ENCODE measurements at regions not wholly inside any gene's neighbourhood (a gene's known extent, or its start where the extent isn't known, plus 50 kb on each side); places are given as distances from the start of the nearest gene placed in this dataset.

GRCh38 chr2:60064687-60065389 is 488.6 kb downstream of the BCL11A start:
- Histone ChIP-seq H3K27me3 (ENCODE audit: control insufficient read depth in 1 of 2, insufficient read depth in 2 of 2, low read length in 2 of 2) (no peaks in the 10 kb centered on the region), H3K27ac (ENCODE audit: low read depth, low read length) (no peak overlapping the region), H3K9me3 (ENCODE audit: low read length) (no peaks in the 10 kb centered on the region), H3K9ac (ENCODE audit: low read length) (no peak overlapping the region), H3K4me1 (ENCODE audit: insufficient read depth, low read length) (no peaks in the 10 kb centered on the region), H3K4me3 (ENCODE audit: low read depth in 1 of 2, low read length in 2 of 2) (no peak overlapping the region), H3K36me3 (ENCODE audit: insufficient read depth, low read length) (no peaks in the 10 kb centered on the region)

GRCh38 chr2:60058781-60059180 is 494.7 kb downstream of the BCL11A start:
- Histone ChIP-seq H3K9me3 (ENCODE audit: low read length) (no peaks in the 10 kb centered on the region), H3K27ac (ENCODE audit: low read depth, low read length) (no peak overlapping the region), H3K4me3 (ENCODE audit: low read depth in 1 of 2, low read length in 2 of 2) (no peak overlapping the region), H3K4me1 (ENCODE audit: insufficient read depth, low read length) (no peaks in the 10 kb centered on the region), H3K27me3 (ENCODE audit: control insufficient read depth in 1 of 2, insufficient read depth in 2 of 2, low read length in 2 of 2) (no peaks in the 10 kb centered on the region), H3K9ac (ENCODE audit: low read length) (no peak overlapping the region), H3K36me3 (ENCODE audit: insufficient read depth, low read length) (no peaks in the 10 kb centered on the region)

GRCh38 chr2:60054571-60055340 is 498.7 kb downstream of the BCL11A start:
- Histone ChIP-seq H3K27ac (ENCODE audit: low read depth, low read length) (no peak overlapping the region), H3K4me3 (ENCODE audit: low read depth in 1 of 2, low read length in 2 of 2) (no peak overlapping the region)

GRCh38 chr2:60053791-60054190 is 499.7 kb downstream of the BCL11A start:
- H3K4me3 ChIP-seq (ENCODE audit: low read depth in 1 of 2, low read length in 2 of 2) = no peak overlapping the region
- H3K9ac ChIP-seq (ENCODE audit: low read length) = no peak overlapping the region
- no peaks in the 10 kb centered on the region for H3K9me3 ChIP-seq (ENCODE audit: low read length)
- H3K4me1 ChIP-seq (ENCODE audit: insufficient read depth, low read length) = no peaks in the 10 kb centered on the region
- no peaks in the 10 kb centered on the region for H3K27me3 ChIP-seq (ENCODE audit: control insufficient read depth in 1 of 2, insufficient read depth in 2 of 2, low read length in 2 of 2)
- no peaks in the 10 kb centered on the region for H3K36me3 ChIP-seq (ENCODE audit: insufficient read depth, low read length)
- no peak overlapping the region for H3K27ac ChIP-seq (ENCODE audit: low read depth, low read length)

More at GRCh38 chr2:60054571-60055340, 498.7 kb downstream of the BCL11A start:
- H3K4me1 ChIP-seq (ENCODE audit: insufficient read depth, low read length) = no peaks in the 10 kb centered on the region
- H3K9me3 ChIP-seq (ENCODE audit: low read length) = no peaks in the 10 kb centered on the region
- no peaks in the 10 kb centered on the region for H3K27me3 ChIP-seq (ENCODE audit: control insufficient read depth in 1 of 2, insufficient read depth in 2 of 2, low read length in 2 of 2)
- no peaks in the 10 kb centered on the region for H3K36me3 ChIP-seq (ENCODE audit: insufficient read depth, low read length)
- H3K9ac ChIP-seq (ENCODE audit: low read length) = no peak overlapping the region

- H3K27ac ChIP-seq (ENCODE audit: low read depth, low read length) = no peak overlapping the region
- H3K4me3 ChIP-seq (ENCODE audit: low read depth in 1 of 2, low read length in 2 of 2) = no peak overlapping the region
- no peaks in the 10 kb centered on the region for H3K36me3 ChIP-seq (ENCODE audit: insufficient read depth, low read length)
- H3K9ac ChIP-seq (ENCODE audit: low read length) = no peak overlapping the region
- H3K27me3 ChIP-seq (ENCODE audit: control insufficient read depth in 1 of 2, insufficient read depth in 2 of 2, low read length in 2 of 2) = no peaks in the 10 kb centered on the region
- H3K9me3 ChIP-seq (ENCODE audit: low read length) = no peaks in the 10 kb centered on the region
- no peaks in the 10 kb centered on the region for H3K4me1 ChIP-seq (ENCODE audit: insufficient read depth, low read length)
Observed at GRCh38 chr2:60052601-60053000, 500.9 kb downstream of the BCL11A start.

- no peak overlapping the region for H3K9ac ChIP-seq (ENCODE audit: low read length)
- no peak overlapping the region for H3K27ac ChIP-seq (ENCODE audit: low read depth, low read length)
Observed at GRCh38 chr2:60051991-60052390, 501.5 kb downstream of the BCL11A start.

GRCh38 chr2:60047944-60048525 is 505.4 kb downstream of the BCL11A start:
- H3K27ac ChIP-seq (ENCODE audit: low read depth, low read length) = no peak overlapping the region
- H3K4me3 ChIP-seq (ENCODE audit: low read depth in 1 of 2, low read length in 2 of 2) = no peak overlapping the region
- H3K36me3 ChIP-seq (ENCODE audit: insufficient read depth, low read length) = no peaks in the 10 kb centered on the region
- H3K9ac ChIP-seq (ENCODE audit: low read length) = no peak overlapping the region
- H3K4me1 ChIP-seq (ENCODE audit: insufficient read depth, low read length) = no peaks in the 10 kb centered on the region
- H3K27me3 ChIP-seq (ENCODE audit: control insufficient read depth in 1 of 2, insufficient read depth in 2 of 2, low read length in 2 of 2) = no peaks in the 10 kb centered on the region
- no peaks in the 10 kb centered on the region for H3K9me3 ChIP-seq (ENCODE audit: low read length)

More at GRCh38 chr2:60051991-60052390, 501.5 kb downstream of the BCL11A start:
- Histone ChIP-seq H3K4me1 (ENCODE audit: insufficient read depth, low read length) (no peaks in the 10 kb centered on the region), H3K27me3 (ENCODE audit: control insufficient read depth in 1 of 2, insufficient read depth in 2 of 2, low read length in 2 of 2) (no peaks in the 10 kb centered on the region), H3K36me3 (ENCODE audit: insufficient read depth, low read length) (no peaks in the 10 kb centered on the region), H3K4me3 (ENCODE audit: low read depth in 1 of 2, low read length in 2 of 2) (no peak overlapping the region), H3K9me3 (ENCODE audit: low read length) (no peaks in the 10 kb centered on the region)

GRCh38 chr2:60047347-60047746 is 506.1 kb downstream of the BCL11A start:
- no peaks in the 10 kb centered on the region for H3K4me1 ChIP-seq (ENCODE audit: insufficient read depth, low read length)
- no peaks in the 10 kb centered on the region for H3K36me3 ChIP-seq (ENCODE audit: insufficient read depth, low read length)
- H3K9me3 ChIP-seq (ENCODE audit: low read length) = no peaks in the 10 kb centered on the region
- no peaks in the 10 kb centered on the region for H3K27me3 ChIP-seq (ENCODE audit: control insufficient read depth in 1 of 2, insufficient read depth in 2 of 2, low read length in 2 of 2)
- no peak overlapping the region for H3K4me3 ChIP-seq (ENCODE audit: low read depth in 1 of 2, low read length in 2 of 2)
- H3K9ac ChIP-seq (ENCODE audit: low read length) = no peak overlapping the region
- H3K27ac ChIP-seq (ENCODE audit: low read depth, low read length) = no peak overlapping the region

- Histone ChIP-seq H3K27ac (ENCODE audit: low read depth, low read length) (no peak overlapping the region), H3K4me1 (ENCODE audit: insufficient read depth, low read length) (no peaks in the 10 kb centered on the region), H3K36me3 (ENCODE audit: insufficient read depth, low read length) (no peaks in the 10 kb centered on the region), H3K27me3 (ENCODE audit: control insufficient read depth in 1 of 2, insufficient read depth in 2 of 2, low read length in 2 of 2) (no peaks in the 10 kb centered on the region), H3K4me3 (ENCODE audit: low read depth in 1 of 2, low read length in 2 of 2) (no peak overlapping the region), H3K9ac (ENCODE audit: low read length) (no peak overlapping the region), H3K9me3 (ENCODE audit: low read length) (no peaks in the 10 kb centered on the region)
Observed at GRCh38 chr2:60046529-60046928, 506.9 kb downstream of the BCL11A start.

GRCh38 chr2:60045456-60045855 is 508.0 kb downstream of the BCL11A start:
- no peaks in the 10 kb centered on the region for H3K9me3 ChIP-seq (ENCODE audit: low read length)
- no peak overlapping the region for H3K4me3 ChIP-seq (ENCODE audit: low read depth in 1 of 2, low read length in 2 of 2)
- H3K27me3 ChIP-seq (ENCODE audit: control insufficient read depth in 1 of 2, insufficient read depth in 2 of 2, low read length in 2 of 2) = no peaks in the 10 kb centered on the region
- no peaks in the 10 kb centered on the region for H3K36me3 ChIP-seq (ENCODE audit: insufficient read depth, low read length)
- H3K9ac ChIP-seq (ENCODE audit: low read length) = no peak overlapping the region
- no peak overlapping the region for H3K27ac ChIP-seq (ENCODE audit: low read depth, low read length)
- no peaks in the 10 kb centered on the region for H3K4me1 ChIP-seq (ENCODE audit: insufficient read depth, low read length)

GRCh38 chr2:60044484-60044883 is 509.0 kb downstream of the BCL11A start:
- Histone ChIP-seq H3K9me3 (ENCODE audit: low read length) (no peaks in the 10 kb centered on the region), H3K36me3 (ENCODE audit: insufficient read depth, low read length) (no peaks in the 10 kb centered on the region), H3K9ac (ENCODE audit: low read length) (no peak overlapping the region), H3K27me3 (ENCODE audit: control insufficient read depth in 1 of 2, insufficient read depth in 2 of 2, low read length in 2 of 2) (no peaks in the 10 kb centered on the region), H3K4me1 (ENCODE audit: insufficient read depth, low read length) (no peaks in the 10 kb centered on the region), H3K27ac (ENCODE audit: low read depth, low read length) (no peak overlapping the region), H3K4me3 (ENCODE audit: low read depth in 1 of 2, low read length in 2 of 2) (no peak overlapping the region)

Measured in muscle layer of colon (tissue), 2 donors.